COLO829 (cell line): ENCODE measurements at regions not wholly inside any gene's neighbourhood (a gene's known extent, or its start where the extent isn't known, plus 50 kb on each side); places are given as distances from the start of the nearest gene placed in this dataset.
"Not testable (repeated sequence)": the region's sequence is repeated elsewhere in the genome, so short reads cannot be mapped to it uniquely, and the experiment has no call there.

ENCODE experiments used
- DNase-seq: peaks from one replicate; pipeline ENCODE4 v3.0.0; 2012; ENCODE audit warnings: low spot score

DNA sequence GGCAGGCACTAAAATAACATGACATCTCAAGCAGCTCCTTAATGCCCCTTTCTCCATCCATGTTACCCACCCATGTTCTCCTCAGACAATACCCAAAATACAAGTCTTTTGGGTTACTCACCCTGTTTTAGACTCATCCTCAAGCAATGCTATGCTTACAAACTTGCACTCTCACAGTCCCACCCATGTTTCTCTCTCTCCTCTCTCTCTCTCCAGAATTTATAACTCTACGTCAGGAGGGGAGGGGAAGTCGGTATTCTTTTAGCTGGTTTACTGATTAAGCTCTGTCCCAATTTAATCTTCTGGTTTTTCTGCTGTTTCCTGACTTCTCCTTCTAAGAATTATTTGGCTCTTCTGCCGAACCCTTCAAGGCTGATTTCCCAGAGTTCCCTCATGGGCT lies 98.0 kb upstream of the NR5A2 start:
- no peak for DNase-seq

DNA sequence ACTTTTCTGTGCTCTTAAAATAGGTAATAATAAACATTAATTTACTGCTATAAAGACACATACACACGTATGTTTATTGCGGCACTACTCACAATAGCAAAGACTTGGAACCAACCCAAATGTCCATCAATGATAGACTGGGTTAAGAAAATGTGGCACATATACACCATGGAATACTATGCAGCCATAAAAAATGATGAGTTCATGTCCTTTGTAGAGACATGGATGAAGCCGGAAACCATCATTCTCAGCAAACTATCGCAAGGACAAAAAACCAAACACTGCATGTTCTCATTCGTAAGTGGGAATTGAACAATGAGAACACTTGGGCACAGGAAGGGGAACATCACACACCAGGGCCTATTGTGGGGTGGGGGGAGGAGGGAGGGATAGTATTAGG lies 97.4 kb upstream of the NR5A2 start:
- not testable (repeated sequence) for DNase-seq

DNA sequence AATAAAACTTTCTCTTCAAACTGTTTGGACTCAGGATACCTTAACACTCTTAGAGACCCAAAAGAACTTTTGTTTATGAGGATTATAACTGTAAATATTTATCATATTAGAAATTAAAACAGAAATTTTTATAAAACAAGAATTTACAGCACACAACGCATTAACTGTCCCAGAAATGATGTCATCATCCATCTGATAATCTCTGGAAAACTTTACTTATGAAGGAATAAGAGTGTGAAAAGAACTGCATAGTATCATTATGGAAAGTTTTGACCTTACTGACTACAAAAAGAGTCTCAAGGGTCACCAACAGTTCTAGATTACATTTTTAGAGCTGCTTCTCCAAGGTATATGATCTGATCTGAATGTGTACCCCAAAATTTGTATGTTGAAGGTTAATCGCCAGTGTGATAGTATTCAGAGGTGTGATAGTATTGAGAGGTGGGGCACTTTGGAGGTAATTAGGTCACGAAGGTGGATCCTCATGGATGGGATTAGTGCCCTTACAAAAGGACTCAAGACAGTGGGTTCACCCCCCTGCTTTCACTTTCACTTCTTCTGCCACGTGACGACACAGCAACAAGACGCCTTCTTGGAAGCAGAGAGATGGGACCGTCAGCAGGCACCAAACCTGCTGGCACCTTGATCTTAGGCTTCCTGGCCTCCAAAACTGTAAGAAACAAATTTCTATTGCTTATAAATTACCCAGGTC lies 95.7 kb upstream of the NR5A2 start:
- no peak for DNase-seq

DNA sequence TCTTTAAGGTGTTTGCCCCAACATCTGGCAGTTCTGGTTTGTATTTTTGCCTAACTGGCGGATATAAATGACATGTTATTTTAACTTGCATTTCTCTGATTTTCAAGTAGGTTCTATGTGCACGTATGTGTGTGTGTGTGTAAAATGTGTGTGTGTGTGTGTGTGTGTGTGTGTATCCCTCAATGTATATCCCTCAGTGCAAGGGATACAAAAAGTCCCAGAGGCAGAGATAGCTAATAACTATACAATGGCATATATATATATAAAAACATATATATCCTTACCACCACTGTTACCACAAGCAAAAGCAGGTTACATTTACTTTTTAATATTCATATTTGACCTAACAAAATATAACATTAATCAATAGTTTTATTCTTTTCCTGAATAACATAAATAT lies 95.0 kb upstream of the NR5A2 start:
- DNase-seq: no peak

DNA sequence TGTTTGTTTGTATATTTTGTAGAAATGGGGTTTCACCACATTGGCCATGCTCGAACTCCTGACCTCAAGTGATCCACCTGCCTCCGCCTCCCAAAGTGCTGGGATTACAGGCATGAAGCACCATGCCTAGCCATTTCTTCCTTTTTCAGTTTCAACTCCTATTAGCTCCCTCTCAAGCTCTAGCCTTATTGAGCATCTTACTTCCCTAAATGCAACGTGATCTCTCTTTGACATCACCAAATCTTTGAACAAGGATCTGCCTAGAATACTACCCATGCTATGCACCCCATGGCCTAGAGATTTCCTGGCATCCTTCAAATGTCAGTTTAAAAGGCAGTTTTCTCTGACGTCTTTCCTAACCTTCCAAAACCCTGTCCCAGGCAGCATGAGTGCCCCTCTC lies 91.1 kb upstream of the NR5A2 start:
- DNase-seq: no peak

DNA sequence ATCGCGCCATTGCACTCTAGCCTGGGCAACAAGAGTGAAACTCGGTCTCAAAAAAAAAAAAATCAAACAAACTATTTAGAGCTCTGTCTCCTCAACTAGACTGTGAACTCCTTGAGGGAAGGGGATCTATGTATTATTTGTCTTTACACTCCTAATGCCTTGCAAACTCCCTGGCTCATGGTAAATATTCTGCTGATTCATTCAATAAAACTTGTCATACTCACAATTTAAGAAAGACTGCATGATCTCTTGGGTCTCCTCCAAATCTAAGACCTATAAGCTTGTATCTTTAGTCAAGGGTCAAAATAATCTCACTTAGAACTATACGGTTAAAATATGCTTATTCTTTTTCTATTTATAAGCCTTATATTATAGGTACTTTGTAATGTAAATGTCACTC lies 90.3 kb upstream of the NR5A2 start:
- no peak for DNase-seq

DNA sequence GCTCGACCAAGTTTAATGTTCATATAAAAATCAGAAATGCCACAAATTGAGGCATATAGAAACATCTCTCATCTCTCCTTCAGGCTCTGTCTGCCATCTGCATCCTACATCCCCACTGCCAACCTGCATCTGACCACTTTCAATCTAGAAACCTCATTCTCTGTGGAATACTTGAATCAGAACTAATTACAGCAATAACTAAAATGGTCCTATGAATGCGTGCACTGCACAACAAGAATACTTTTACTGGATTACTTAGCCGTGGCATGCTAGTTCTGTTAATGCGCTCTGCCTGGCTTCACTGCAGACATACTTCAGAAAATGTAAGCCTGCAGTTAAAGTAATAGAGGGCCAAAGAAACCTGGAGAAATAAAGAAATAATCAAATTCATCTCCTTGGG lies 89.8 kb upstream of the NR5A2 start:
- no peak for DNase-seq

DNA sequence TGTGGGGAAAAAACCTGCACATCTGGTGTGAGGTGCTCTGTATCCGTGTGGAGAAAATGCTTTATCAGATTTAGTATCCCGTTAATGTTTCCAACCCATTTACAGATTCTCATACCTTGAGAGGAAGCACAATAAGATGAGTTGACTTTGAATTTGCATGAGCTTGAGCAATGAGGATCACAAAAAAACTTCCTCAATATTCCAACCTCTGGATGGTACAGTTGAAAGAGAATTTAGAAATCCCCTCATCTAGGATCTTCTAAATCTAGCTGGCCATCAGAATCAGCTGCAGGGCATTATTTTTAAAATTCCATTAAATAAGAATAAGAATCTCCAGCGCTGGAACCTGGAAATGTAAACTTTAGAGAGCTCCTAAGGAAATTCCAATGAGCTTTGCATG lies 82.5 kb upstream of the NR5A2 start:
- DNase-seq: no peak

DNA sequence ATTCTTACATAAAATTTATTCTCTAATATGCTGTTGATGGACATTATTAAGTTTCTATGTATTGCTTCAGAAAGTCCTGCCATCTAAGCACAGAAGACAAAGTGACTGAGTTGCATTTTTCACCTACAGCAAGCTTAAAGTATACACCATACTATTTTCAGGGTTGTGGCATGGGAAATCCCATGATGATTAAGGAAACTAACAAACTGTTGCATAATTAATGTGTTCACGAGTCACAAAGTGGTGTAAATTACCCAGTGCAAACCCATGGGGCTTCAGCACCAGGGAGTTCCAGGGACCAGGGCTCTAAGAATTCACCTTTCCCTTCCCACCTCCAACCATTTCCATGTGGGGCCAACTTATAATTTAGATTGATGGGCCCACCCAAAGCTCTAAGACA lies 81.9 kb upstream of the NR5A2 start:
- no peak for DNase-seq

DNA sequence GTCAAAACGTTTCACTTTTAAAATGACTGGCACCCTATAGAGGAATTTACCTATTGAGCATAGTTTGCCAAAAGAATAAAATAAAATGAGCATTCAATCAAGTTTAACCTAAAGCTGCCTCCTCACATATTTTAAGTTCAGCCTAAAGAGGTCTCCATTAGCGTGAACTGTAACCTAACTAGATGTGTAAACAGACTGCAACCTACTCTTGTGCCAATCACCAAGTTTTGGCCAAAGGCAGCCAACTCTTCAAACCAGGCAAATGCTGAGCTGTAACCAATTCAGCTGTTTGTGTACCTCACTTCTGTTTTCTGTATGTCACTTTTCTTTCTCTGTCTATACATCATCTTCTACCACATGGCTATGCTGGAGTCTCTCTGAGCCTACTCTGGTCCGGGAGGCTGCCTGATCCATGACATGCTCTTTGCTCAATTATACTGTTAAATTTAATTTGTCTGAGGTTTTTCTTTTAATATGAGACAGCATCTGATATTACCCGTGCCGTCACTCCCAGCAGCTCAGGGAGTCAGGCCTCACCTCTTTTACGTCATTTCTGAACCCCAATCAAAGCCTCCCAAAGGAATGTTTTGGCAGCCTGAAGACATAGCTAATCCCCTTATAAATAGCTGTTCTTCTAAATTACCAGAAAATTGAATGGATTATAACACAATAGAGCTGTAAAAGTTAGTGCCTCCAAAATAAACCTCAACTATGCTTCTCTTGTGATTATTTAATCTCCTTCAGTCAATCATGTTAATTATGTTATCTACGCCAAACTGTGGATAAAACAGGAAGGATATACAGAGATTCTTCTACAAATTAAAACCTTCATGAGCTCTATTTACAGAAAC lies 81.0 kb upstream of the NR5A2 start:
- no peak for DNase-seq

DNA sequence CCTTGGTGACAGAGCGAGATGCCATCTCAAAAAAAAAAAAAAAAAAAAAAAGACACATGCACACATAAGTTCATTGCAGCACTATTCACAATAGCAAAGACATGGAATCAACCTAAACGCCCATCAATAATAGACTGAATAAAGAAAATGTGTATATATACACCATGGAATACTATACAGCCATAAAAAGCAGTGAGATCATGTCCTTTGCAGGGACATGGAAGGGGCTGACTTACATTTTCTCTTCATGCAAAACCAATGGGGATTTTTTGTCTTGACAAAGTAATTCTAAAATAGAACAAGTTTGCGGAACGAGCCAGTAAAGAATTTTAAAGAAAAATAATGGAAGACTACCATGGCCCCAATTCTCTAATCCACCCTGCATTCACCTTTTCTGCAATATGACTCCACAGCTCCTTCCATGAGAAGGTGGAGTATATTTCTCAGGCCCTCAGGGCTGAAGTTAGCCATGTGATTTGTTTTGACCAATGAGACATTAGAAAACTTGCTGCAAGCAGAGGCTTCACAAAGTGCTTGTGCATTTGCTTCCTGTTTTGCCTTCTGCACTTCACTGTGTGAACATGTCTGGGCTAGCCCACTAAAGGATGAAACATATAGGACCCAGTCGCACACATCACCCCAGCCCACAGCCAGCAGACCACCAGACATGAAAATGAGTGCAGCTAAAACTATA lies 78.8 kb upstream of the NR5A2 start:
- no peak for DNase-seq

DNA sequence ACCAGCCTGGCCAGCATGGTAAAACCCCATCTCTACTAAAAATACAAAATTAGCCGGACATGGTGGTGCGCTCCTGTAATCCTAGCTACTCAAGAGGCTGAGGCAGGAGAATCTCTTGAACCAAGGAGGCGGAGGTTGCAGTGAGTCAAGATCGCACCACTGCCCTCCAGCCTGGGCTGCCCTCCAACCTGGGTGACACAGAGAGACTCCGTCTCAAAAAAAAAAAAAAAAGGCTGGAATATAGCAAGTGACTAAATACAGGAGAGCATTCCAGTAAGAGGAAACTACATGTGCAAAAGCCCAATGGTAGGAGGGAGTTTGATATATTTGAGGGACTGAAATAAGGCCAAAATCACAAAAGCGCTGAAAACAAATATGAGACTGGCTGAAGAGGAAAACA lies 76.5 kb upstream of the NR5A2 start:
- not testable (repeated sequence) for DNase-seq

DNA sequence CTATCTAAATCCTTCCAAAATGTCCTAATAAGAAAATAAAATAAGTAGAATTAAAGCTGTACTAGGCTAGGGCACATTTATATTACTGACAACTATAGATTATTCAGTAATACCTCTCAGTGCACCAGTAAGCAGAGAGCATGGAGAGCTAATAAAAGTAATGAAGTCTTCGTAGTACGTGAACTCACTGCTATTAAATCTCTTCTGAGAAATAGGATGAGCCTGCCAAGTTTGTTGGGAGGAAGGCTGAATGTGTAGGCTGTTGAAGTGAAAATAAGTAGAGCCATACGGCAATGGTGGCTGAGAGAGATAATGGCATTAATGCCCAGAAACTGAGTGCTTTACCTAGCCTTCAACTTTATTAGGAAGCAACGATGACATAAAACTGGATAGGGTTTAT lies 73.9 kb upstream of the NR5A2 start:
- no peak for DNase-seq

DNA sequence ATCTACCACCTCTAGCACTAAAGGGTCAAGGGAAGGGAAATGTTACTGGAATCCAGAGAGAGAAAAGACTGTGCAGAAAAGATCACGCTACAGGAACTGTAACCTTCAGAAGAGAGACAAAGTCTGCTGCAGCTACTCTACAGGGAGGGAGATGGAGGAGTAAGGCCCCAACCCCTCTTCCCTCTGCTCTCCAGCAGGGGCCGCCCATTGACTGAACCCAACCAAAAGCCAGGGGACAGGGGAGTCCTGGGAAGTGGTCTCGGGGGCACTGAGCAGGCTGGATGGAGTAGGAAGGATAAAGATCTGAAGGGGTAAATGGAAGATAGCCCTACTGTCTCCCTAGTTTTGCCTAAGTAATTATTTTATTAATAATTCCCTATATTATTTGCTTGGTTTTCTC lies 72.8 kb upstream of the NR5A2 start:
- DNase-seq: no peak

DNA sequence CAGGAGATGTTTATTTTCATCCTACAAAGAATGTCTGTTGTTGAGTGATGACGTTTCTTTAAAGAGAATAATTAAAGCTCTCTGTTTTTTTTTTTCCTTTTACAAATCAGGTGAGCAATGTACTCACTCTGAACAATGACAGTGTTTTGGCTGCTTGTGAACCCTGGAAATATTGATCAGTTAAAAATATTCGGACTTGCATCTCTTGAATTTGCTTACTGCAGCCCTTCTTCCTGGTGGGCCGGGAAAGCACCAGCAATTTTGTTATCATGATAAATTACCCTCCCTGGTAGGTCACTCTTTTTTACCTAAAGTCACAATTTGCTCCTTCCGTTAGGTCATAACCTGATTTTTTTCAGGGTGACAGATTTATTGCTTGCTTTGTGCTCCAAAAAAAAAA lies 72.3 kb upstream of the NR5A2 start:
- DNase-seq: no peak

DNA sequence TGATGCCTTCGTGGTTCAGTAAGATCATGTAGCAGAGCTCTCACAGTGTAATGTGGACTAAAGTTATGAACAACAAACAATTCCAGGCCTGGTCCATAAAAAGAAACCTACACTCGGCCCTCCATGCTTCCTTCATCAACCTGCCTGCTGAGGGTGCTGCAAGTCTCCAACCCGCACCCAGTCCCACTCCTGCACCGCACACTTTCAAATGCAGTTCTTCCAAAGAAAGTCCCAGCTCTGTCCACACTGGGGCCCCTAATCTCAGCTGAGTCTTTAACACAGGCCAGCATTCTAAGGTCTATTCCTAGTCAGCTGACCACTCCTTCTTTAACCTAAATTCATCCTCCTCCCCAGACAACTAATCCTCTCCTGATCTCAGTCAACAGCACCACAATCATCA lies 71.5 kb upstream of the NR5A2 start:
- no peak for DNase-seq

DNA sequence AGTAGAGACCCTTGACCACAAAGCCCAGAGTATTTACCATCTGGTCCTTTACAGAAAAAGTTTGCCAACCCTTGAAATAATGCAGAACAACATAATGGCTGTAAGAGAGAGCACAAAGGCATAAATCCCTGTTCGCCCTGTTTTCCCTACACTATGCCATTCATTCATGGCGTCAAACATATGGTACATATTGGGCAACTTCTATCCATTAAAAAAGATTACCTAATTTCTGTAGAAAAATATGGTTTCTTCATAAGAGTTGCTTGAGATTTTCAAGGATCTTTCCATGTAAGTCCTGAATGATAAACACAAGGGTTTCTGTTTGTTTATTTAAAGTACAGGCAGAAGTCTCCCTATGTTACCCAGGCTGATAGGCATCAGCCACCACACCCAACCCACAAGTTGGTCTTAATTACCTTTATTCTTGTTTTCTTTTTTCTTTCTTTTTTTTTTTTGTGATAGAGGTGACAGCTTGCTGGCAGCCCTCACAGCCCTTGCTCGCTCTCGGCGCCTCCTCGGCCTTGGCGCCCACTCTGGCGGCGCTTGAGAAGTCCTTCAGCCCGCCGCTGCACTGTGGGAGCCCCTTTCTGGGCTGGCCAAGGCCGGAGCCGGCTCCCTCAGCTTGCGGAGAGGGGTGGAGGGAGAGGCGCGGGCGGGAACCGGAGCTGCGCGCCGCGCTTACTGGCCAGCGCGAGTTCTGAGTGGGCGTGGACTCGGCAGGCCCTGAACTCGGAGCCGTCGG lies 68.3 kb upstream of the NR5A2 start:
- DNase-seq: no peak

DNA sequence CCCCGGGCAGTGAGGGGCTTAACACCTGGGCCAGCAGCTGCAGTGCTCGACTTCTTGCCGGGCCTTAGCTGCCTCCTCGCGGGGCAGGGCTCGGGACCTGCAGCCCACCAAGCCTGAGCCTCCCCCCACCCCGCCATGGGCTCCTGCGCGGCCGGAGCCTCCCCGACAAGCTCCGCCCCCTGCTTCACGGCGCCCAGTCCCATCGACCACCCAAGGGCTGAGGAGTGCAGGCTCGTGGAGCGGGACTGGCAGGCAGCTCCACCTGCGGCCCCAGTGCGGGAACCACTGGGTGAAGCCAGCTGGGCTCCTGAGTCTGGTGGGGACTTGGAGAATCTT lies 67.8 kb upstream of the NR5A2 start:
- no peak for DNase-seq

DNA sequence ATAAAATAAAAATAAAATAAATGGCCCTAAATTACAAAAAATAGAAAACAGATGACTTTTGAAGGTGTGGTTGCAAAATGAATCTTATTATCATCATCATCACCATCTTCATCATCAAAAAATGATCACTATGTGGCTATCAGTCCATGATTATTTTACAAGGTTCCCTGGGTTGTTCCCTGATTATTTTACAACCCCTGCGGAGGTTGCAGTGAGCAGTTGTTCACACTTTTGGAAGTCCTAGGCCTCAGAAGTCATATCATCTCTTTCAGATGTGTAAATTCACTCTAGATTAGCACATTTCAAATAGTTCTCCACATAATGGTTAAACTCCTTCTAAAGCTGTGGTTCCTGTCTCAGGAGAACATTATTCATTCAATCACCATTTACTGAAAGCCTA lies 57.4 kb upstream of the NR5A2 start:
- DNase-seq: no peak

DNA sequence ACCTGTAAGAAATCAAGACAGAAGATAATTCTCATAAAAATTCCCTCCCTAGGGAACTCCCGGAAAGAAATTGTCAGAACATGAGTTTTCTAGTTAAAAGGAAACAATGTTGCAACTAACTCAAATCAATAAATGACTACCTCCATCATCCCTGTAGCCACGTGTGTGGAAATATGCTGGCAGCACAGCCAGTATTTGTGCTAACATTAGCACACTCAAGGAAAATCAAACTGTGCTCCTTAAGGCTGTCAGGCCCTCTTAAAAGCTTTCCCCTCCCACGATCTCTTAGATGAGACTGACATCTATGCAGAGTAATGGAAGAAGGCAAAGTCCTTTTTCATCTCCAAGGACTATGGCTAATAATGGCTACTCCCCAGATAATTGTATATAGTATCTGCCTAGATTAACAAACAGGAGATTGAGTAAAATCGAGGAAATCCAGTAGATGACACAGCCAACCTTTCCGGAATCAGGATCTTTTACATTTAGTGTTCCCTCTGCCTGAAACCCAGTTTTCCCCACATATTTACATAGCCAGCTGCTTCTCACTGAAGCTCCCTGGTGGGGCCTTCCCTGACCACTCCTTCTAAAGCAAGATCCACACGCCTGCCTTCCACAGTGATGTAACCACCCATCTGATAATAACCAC lies 50.9 kb upstream of the NR5A2 start:
- DNase-seq: no peak
